ENCODE measurements at regions not wholly inside any gene's neighbourhood (a gene's known extent, or its start where the extent isn't known, plus 50 kb on each side); places are given as distances from the start of the nearest gene placed in this dataset.

DNA sequence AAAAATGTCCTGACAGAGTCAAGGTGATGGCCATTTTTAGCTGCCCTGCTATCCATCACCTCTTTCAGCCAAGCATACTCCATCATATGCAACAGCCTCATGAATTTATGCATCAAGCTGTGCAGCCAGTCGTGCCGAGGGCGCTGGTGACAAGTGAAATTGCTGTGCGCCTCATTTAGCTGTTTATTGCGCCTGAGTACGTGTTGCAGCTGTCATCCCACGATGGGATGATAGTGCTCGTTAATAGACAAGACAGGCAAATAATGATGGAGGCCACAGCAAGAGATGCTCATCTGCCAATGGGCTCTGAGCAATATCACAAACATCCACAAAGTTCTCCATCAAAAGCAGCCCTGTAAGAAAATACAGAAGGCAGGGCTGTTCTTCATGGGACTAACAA, 562.3 kb upstream of the POU3F2 start:
- TF ChIP-seq, protein P1, sequence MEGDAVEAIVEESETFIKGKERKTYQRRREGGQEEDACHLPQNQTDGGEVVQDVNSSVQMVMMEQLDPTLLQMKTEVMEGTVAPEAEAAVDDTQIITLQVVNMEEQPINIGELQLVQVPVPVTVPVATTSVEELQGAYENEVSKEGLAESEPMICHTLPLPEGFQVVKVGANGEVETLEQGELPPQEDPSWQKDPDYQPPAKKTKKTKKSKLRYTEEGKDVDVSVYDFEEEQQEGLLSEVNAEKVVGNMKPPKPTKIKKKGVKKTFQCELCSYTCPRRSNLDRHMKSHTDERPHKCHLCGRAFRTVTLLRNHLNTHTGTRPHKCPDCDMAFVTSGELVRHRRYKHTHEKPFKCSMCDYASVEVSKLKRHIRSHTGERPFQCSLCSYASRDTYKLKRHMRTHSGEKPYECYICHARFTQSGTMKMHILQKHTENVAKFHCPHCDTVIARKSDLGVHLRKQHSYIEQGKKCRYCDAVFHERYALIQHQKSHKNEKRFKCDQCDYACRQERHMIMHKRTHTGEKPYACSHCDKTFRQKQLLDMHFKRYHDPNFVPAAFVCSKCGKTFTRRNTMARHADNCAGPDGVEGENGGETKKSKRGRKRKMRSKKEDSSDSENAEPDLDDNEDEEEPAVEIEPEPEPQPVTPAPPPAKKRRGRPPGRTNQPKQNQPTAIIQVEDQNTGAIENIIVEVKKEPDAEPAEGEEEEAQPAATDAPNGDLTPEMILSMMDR (IDR thresholded peaks at IDR 0.05) = no peak
- TF ChIP-seq POLR2A (IDR thresholded peaks at IDR 0.05) = no peak
